MM.1S (cell line): ENCODE measurements at regions not wholly inside any gene's neighbourhood (a gene's known extent, or its start where the extent isn't known, plus 50 kb on each side); places are given as distances from the start of the nearest gene placed in this dataset.

ENCODE experiments used
- DNase-seq: peaks from one replicate; pipeline ENCODE4 v3.0.0-alpha.2; 2015
- H2AFZ ChIP-seq: fragments of 300-600 bp; sonication (generic); 2 replicates; pipeline ENCODE4 v1.6.0; 2016; ENCODE audit warnings: antibody characterized with exemption, low read length
- H3F3A ChIP-seq: fragments of 300-600 bp; sonication (generic); 2 replicates; pipeline ENCODE4 v1.6.1; 2016; ENCODE audit warnings: mild to moderate bottlenecking, antibody characterized with exemption, low read length, moderate library complexity, mixed read lengths; ENCODE audit not compliant: insufficient read depth
- H3K27ac ChIP-seq: fragments of 300-600 bp; sonication (generic); 2 replicates; pipeline ENCODE4 v1.5.1; 2016; ENCODE audit warnings: mild to moderate bottlenecking, low read length
- H3K27me3 ChIP-seq: fragments of 300-600 bp; sonication (generic); replicated peaks from 2 replicates; pipeline ENCODE4 v1.6.0; 2016; ENCODE audit warnings: low read length; ENCODE audit not compliant: insufficient read depth
- H3K36me3 ChIP-seq: fragments of 300-600 bp; sonication (generic); replicated peaks from 2 replicates; pipeline ENCODE4 v1.6.1; 2016; ENCODE audit warnings: mild to moderate bottlenecking, low read length, mixed read lengths; ENCODE audit not compliant: insufficient read depth
- H3K4me1 ChIP-seq: fragments of 300-600 bp; sonication (generic); 2 replicates; pipeline ENCODE4 v1.6.1; 2016; ENCODE audit warnings: low read length, mixed read lengths
- H3K4me2 ChIP-seq: fragments of 300-600 bp; sonication (generic); 2 replicates; pipeline ENCODE4 v1.6.0; 2016; ENCODE audit warnings: low read depth, low read length
- H3K4me3 ChIP-seq: fragments of 300-600 bp; sonication (generic); 2 replicates; pipeline ENCODE4 v1.5.1; 2016; ENCODE audit warnings: low read length, mixed read lengths
- H3K79me2 ChIP-seq: fragments of 300-600 bp; sonication (generic); 2 replicates; pipeline ENCODE4 v1.6.1; 2016; ENCODE audit warnings: mixed run types, low read length, mixed read lengths
- H3K9ac ChIP-seq: fragments of 300-600 bp; sonication (generic); 2 replicates; pipeline ENCODE4 v1.6.1; 2016; ENCODE audit warnings: low read length, mixed read lengths
- H3K9me2 ChIP-seq: fragments of 300-600 bp; sonication (generic); replicated peaks from 2 replicates; pipeline ENCODE4 v1.6.1; 2016; ENCODE audit warnings: mild to moderate bottlenecking, low read length, mixed read lengths; ENCODE audit not compliant: insufficient read depth
- H3K9me3 ChIP-seq: fragments of 300-600 bp; sonication (generic); replicated peaks from 2 replicates; pipeline ENCODE4 v1.6.1; 2016; ENCODE audit warnings: mild to moderate bottlenecking, low read length, mixed read lengths; ENCODE audit not compliant: insufficient read depth
- H4K20me1 ChIP-seq: fragments of 300-600 bp; sonication (generic); 2 replicates; pipeline ENCODE4 v1.6.1; 2016; ENCODE audit warnings: mild to moderate bottlenecking, low read length, moderate library complexity, mixed read lengths; ENCODE audit not compliant: insufficient read depth
- EZH2 ChIP-seq: fragments of 300-600 bp; sonication (generic); optimal IDR thresholded peaks from 2 replicates; pipeline ENCODE3; 2017; ENCODE audit warnings: low read depth, mild to moderate bottlenecking, antibody characterized with exemption, low read length, mixed read lengths
- EZH2phosphoT487 ChIP-seq: fragments of 300-600 bp; sonication (generic); IDR thresholded peaks from 2 replicates; pipeline ENCODE4 v1.6.1; 2018; ENCODE audit warnings: antibody characterized with exemption, low read length
- TF ChIP-seq, protein P1 (sequence below): fragments of 300-600 bp; sonication (generic); IDR thresholded peaks from 2 replicates; pipeline ENCODE4 v1.5.1; 2016; ENCODE audit warnings: antibody characterized with exemption, low read length, mixed read lengths

DNA sequence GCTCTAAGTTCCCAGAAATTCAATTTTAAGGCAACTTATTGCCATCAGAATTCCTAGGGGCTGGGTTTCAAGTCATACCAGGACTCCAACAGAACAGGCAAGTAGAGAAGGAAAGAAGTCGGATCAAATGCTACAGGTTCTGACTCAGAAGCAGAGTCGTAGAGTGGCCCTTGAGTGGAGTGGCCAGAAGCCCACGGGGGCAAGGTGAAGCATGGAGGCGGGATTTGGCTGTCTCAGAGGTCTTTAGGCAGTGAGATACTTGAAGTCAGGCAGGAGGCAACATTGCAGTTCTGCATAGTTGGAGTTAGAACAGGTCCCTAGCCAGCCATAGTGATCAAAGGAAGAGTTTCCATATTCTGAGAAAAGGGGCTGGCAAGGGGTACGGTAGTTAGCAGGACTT lies 111.6 kb downstream of the NHLRC3 start:
- Histone ChIP-seq H3K9ac (no peak overlapping the region), H3K79me2 (no peaks in the 10 kb centered on the region), H4K20me1 (no peaks in the 10 kb centered on the region), H3K4me3 (no peak overlapping the region), H3K4me1 (no peaks in the 10 kb centered on the region), H3K36me3 (no peaks in the 10 kb centered on the region), H3K9me3 (no peaks in the 10 kb centered on the region), H3K27ac (no peak overlapping the region), H3K27me3 (no peaks in the 10 kb centered on the region), H3K9me2 (no peaks in the 10 kb centered on the region), H3K4me2 (no peak overlapping the region), H3F3A (no peaks in the 10 kb centered on the region), H2AFZ (no peak overlapping the region)
- DNase-seq = no peak
- TF ChIP-seq EZH2 = no peak
- TF ChIP-seq, protein P1, sequence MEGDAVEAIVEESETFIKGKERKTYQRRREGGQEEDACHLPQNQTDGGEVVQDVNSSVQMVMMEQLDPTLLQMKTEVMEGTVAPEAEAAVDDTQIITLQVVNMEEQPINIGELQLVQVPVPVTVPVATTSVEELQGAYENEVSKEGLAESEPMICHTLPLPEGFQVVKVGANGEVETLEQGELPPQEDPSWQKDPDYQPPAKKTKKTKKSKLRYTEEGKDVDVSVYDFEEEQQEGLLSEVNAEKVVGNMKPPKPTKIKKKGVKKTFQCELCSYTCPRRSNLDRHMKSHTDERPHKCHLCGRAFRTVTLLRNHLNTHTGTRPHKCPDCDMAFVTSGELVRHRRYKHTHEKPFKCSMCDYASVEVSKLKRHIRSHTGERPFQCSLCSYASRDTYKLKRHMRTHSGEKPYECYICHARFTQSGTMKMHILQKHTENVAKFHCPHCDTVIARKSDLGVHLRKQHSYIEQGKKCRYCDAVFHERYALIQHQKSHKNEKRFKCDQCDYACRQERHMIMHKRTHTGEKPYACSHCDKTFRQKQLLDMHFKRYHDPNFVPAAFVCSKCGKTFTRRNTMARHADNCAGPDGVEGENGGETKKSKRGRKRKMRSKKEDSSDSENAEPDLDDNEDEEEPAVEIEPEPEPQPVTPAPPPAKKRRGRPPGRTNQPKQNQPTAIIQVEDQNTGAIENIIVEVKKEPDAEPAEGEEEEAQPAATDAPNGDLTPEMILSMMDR = no peak
- no peak for TF ChIP-seq EZH2phosphoT487

DNA sequence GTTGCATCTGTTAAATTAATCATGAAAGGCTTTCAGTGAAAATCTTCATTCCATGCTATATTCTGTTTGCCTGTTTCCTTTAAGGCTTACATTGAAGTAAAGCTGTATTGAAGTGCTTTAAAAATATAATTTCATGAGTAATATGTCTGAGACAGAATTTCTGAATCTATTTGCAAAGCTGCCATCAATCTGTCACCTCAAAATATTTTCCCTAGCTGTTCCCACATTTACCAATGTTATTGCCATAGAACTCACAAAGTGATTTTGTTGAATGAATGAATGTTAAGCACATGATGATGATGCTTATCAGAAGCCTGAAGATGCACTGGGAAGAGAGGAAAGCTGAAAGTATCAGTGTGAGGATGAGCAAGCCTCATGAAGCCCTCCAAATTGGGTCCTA lies 115.8 kb downstream of the NHLRC3 start:
- Histone ChIP-seq H4K20me1 (no peaks in the 10 kb centered on the region), H3K4me1 (no peaks in the 10 kb centered on the region), H2AFZ (no peak overlapping the region), H3K4me3 (no peak overlapping the region), H3K27ac (no peak overlapping the region), H3F3A (no peaks in the 10 kb centered on the region), H3K9me3 (no peaks in the 10 kb centered on the region), H3K36me3 (no peaks in the 10 kb centered on the region), H3K9ac (no peak overlapping the region), H3K27me3 (no peaks in the 10 kb centered on the region), H3K79me2 (no peaks in the 10 kb centered on the region), H3K9me2 (no peaks in the 10 kb centered on the region), H3K4me2 (no peak overlapping the region)
- no peak for DNase-seq
- TF ChIP-seq EZH2phosphoT487 (no peak), EZH2 (no peak)
- TF ChIP-seq, protein P1 = no peak

DNA sequence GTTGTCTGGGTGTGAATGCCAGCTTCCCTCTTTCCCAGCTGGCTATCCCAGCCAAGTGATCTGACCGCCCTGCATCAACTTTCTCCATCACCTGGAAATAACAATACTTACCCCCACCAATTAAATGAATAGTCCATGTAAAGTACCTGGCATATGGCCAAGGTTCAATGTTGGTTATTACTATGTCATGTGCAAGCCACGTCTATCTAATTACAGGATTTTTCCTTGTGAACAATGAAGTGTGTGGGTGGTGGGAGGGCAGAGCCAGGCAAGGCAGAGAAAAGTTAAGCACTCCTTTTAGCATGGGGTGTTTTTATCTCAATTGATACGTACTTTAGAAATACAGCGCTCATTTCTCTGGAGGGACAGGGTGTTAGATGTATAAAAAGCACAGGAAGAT lies 121.1 kb downstream of the NHLRC3 start:
- Histone ChIP-seq H3F3A (no peaks in the 10 kb centered on the region), H3K27me3 (no peaks in the 10 kb centered on the region), H3K36me3 (no peaks in the 10 kb centered on the region), H2AFZ (no peak overlapping the region), H4K20me1 (no peaks in the 10 kb centered on the region), H3K9me3 (no peaks in the 10 kb centered on the region), H3K4me1 (no peaks in the 10 kb centered on the region), H3K79me2 (no peaks in the 10 kb centered on the region), H3K27ac (no peak overlapping the region), H3K9ac (no peak overlapping the region), H3K4me3 (no peak overlapping the region), H3K4me2 (no peak overlapping the region), H3K9me2 (no peaks in the 10 kb centered on the region)
- no peak for TF ChIP-seq EZH2phosphoT487
- TF ChIP-seq, protein P1 = no peak
- TF ChIP-seq EZH2 = no peak
- DNase-seq = no peak
